ENCODE measurements at regions not wholly inside any gene's neighbourhood (a gene's known extent, or its start where the extent isn't known, plus 50 kb on each side); places are given as distances from the start of the nearest gene placed in this dataset.

DNA sequence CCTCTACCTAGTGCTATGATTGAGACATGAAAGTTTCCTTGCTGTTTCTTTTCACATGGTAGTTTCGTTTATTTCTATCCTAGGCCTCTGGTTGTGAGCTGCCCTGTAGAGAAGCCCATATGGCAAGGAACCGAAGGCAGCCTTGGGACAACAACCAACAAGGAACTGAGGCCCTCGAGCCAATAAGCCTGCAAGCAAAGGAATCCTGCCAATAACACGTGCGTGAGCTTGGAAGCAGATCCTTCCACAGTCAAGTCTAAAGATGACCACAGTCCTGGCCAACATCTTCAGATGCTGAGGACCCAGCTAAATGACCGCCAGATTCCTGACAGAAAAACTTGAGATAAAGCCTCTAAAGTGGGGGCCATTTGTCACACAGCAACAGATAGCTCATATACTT, 100.4 kb upstream of the FAM9B start:
- DNase-seq (ENCODE audit: low read depth, low spot score), result no peak
- Histone ChIP-seq H3K9me3 (ENCODE audit: control insufficient read depth, insufficient read depth, low read length) (no peaks in the 10 kb centered on the region), H3K27me3 (ENCODE audit: control insufficient read depth, insufficient read depth, low read length) (no peaks in the 10 kb centered on the region), H3K27ac (ENCODE audit: low read depth, low read length) (no peak overlapping the region), H3K4me3 (ENCODE audit: low read depth, low read length) (no peak overlapping the region)
- TF ChIP-seq, protein P1, sequence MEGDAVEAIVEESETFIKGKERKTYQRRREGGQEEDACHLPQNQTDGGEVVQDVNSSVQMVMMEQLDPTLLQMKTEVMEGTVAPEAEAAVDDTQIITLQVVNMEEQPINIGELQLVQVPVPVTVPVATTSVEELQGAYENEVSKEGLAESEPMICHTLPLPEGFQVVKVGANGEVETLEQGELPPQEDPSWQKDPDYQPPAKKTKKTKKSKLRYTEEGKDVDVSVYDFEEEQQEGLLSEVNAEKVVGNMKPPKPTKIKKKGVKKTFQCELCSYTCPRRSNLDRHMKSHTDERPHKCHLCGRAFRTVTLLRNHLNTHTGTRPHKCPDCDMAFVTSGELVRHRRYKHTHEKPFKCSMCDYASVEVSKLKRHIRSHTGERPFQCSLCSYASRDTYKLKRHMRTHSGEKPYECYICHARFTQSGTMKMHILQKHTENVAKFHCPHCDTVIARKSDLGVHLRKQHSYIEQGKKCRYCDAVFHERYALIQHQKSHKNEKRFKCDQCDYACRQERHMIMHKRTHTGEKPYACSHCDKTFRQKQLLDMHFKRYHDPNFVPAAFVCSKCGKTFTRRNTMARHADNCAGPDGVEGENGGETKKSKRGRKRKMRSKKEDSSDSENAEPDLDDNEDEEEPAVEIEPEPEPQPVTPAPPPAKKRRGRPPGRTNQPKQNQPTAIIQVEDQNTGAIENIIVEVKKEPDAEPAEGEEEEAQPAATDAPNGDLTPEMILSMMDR (IDR thresholded peaks at IDR 0.05; ENCODE audit: low read depth, low read length), result no peak
- POLR2A ChIA-PET, result no interaction called here
- CTCF ChIA-PET, result no interaction called here

DNA sequence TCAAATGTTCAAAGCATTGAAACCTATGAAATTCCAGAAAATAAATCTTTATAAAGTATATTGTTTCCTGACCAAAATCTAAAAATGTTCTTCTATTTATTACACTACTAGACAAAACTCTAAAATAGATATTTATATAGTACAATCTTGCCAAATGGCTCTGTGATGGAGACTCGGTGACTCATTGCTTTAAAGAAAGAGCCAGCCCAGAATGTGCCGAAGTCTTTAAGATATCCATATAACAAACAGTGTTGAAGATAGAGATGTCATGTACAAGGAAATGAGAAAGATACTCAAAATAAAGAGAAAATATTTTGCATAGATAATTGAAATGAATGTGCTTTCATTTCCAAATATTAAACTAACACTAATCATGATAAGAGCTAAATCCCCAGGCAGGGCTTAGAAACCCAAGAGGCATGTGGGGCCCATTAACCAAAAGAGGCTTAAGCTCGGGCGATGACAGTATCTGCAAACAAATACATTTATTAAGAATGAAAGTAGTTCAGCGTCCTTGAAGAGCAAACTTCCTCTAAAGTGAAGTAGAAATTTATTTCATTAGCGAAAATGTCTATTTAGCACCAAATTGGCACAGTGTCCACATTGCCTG, 102.1 kb upstream of the FAM9B start:
- CTCF ChIA-PET, result no interaction called here

DNA sequence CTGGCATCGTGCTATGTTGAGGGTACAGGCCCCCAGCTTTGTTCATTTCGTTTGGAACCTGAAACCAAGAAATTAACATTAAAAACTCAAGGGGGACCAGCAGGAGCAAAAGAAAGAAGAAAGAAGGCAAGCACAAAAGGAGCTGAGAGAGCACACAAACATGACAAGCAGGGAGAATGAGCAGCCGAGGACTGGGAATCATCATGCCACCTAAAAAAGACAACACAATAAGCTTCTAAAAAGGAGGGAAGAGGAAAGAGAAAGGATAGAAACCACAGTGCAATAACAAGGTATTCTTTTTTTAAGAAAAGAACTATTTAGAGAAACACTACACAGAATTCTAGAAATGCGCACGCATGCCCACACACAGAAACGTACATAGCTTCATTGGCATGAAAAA, 103.2 kb upstream of the FAM9B start:
- no peak for DNase-seq (ENCODE audit: low read depth, low spot score)
- Histone ChIP-seq H3K27ac (ENCODE audit: low read depth, low read length) (no peak overlapping the region), H3K9me3 (ENCODE audit: control insufficient read depth, insufficient read depth, low read length) (no peaks in the 10 kb centered on the region), H3K4me3 (ENCODE audit: low read depth, low read length) (no peak overlapping the region), H3K27me3 (ENCODE audit: control insufficient read depth, insufficient read depth, low read length) (no peaks in the 10 kb centered on the region)
- CTCF ChIA-PET, result no interaction called here
- TF ChIP-seq, protein P1 (IDR thresholded peaks at IDR 0.05; ENCODE audit: low read depth, low read length), result no peak
- POLR2A ChIA-PET, result no interaction called here

More for the DNA sequence above, 102.1 kb upstream of the FAM9B start:
- POLR2A ChIA-PET, result no interaction called here
- Histone ChIP-seq H3K27ac (ENCODE audit: low read depth, low read length) (no peak overlapping the region), H3K9me3 (ENCODE audit: control insufficient read depth, insufficient read depth, low read length) (no peaks in the 10 kb centered on the region), H3K27me3 (ENCODE audit: control insufficient read depth, insufficient read depth, low read length) (no peaks in the 10 kb centered on the region), H3K4me3 (ENCODE audit: low read depth, low read length) (no peak overlapping the region)
- no peak for DNase-seq (ENCODE audit: low read depth, low spot score)
- TF ChIP-seq, protein P1 (IDR thresholded peaks at IDR 0.05; ENCODE audit: low read depth, low read length), result no peak

DNA sequence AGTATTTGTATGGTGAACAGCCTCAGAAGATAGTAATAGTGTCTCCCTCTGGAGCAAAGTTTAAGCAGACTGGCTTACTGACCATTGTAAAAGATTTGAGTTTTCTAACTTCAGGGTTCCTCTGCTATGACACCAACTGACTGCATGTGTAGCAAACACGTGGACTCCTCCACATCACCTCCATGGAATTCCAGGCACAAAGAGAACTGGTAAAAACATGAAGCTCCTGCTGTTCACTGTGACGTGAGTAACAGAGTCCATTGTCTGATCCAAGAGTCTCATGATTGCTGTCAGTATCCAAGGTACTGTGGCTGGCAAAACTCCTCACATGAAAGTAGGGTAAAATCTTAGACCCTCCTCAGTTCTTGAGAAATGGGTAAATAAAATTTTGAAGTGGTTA, 107.6 kb upstream of the FAM9B start:
- no peaks in the 10 kb centered on the region for H3K27me3 ChIP-seq (ENCODE audit: control insufficient read depth, insufficient read depth, low read length)
- TF ChIP-seq, protein P1 (IDR thresholded peaks at IDR 0.05; ENCODE audit: low read depth, low read length), result no peak
- no peak overlapping the region for H3K27ac ChIP-seq (ENCODE audit: low read depth, low read length)
- ChIA-PET CTCF (no interaction called here), POLR2A (no interaction called here)
- H3K9me3 ChIP-seq (ENCODE audit: control insufficient read depth, insufficient read depth, low read length), result no peaks in the 10 kb centered on the region
- peak; percentile 34 for DNase-seq (ENCODE audit: low read depth, low spot score)
- H3K4me3 ChIP-seq (ENCODE audit: low read depth, low read length), result no peak overlapping the region

DNA sequence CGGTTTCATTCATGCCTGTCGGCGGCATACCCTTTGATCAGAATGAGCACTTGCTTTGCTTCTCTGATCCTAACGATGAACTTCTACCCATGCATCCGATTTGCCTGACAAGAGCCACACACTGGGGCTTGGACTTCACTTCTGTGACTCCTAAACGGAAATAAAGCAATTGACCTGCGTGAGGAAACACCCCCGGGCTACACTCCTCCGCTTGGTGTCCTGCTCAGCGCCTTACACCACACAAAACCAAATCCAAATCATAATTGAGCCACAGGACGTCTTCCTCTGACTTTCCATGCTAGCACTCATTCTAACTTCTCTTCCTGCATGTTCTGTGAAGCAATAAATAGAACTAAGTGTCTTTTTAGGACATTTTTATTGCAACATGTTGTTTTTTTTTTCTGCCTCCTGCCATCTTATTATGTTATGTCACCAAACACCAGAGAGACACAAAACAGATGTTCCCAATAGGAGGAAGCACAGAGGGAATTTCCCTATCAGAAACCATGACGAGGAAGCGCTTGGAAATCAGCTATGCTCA, 110.8 kb upstream of the FAM9B start:
- CTCF ChIA-PET, result no interaction called here
- TF ChIP-seq, protein P1 (IDR thresholded peaks at IDR 0.05; ENCODE audit: low read depth, low read length), result no peak
- POLR2A ChIA-PET, result no interaction called here

More for the DNA sequence above, 110.8 kb upstream of the FAM9B start:
- no peaks in the 10 kb centered on the region for H3K27me3 ChIP-seq (ENCODE audit: control insufficient read depth, insufficient read depth, low read length)
- H3K4me3 ChIP-seq (ENCODE audit: low read depth, low read length), result no peak overlapping the region
- H3K9me3 ChIP-seq (ENCODE audit: control insufficient read depth, insufficient read depth, low read length), result no peaks in the 10 kb centered on the region
- H3K27ac ChIP-seq (ENCODE audit: low read depth, low read length), result no peak overlapping the region
- no peak for DNase-seq (ENCODE audit: low read depth, low spot score)

All from AG04450 (cell line).